MCF 10A (cell line): ENCODE measurements at regions not wholly inside any gene's neighbourhood (a gene's known extent, or its start where the extent isn't known, plus 50 kb on each side); places are given as distances from the start of the nearest gene placed in this dataset.

Experiments
- BruUV-seq: library from RNA; stranded (reverse); fragments of 400-500 nt; replicated peaks from 2 replicates; lab custom pipeline; 2021; lab: Mats Ljungman, UMichigan
- CTCF ChIA-PET: fragments of 300-600 bp; sonication (Branson Sonifier 250); formaldehyde crosslinking; extraction: SDS; loops from one replicate; lab custom pipeline; 2021; ENCODE audit warnings: antibody characterized with exemption, inconsistent platforms; lab: Yijun Ruan, JAX
- POLR2A ChIA-PET: fragments of 300-600, 350-650 bp; sonication (Branson Sonifier 250); formaldehyde crosslinking; extraction: SDS; loops from one replicate; lab custom pipeline; 2020; ENCODE audit warnings: antibody characterized with exemption, inconsistent platforms; lab: Yijun Ruan, JAX
- DNase-seq: peaks from one replicate; pipeline ENCODE4 v3.0.0-alpha.2; 2018; ENCODE audit not compliant: unreplicated experiment
- H3K27ac Mint-ChIP-seq: one replicate; pipeline ENCODE4 v1.8.0; 2022; ENCODE audit warnings: mild to moderate bottlenecking, low read depth, mixed read lengths; ENCODE audit not compliant: unreplicated experiment
- H3K27me3 Mint-ChIP-seq: one replicate; pipeline ENCODE4 v1.8.0; 2022; ENCODE audit warnings: mixed read lengths; ENCODE audit not compliant: insufficient read depth, unreplicated experiment
- H3K36me3 Mint-ChIP-seq: one replicate; pipeline ENCODE4 v1.8.0; 2022; ENCODE audit warnings: mild to moderate bottlenecking, moderate library complexity, mixed read lengths; ENCODE audit not compliant: insufficient read depth, unreplicated experiment
- H3K4me1 Mint-ChIP-seq: one replicate; pipeline ENCODE4 v1.8.0; 2022; ENCODE audit warnings: mixed read lengths; ENCODE audit not compliant: insufficient read depth, unreplicated experiment
- H3K4me3 Mint-ChIP-seq: one replicate; pipeline ENCODE4 v1.8.0; 2022; ENCODE audit warnings: mild to moderate bottlenecking, moderate library complexity, mixed read lengths; ENCODE audit not compliant: unreplicated experiment
- H3K9me3 Mint-ChIP-seq: one replicate; pipeline ENCODE4 v1.8.0; 2022; ENCODE audit warnings: mixed read lengths; ENCODE audit not compliant: unreplicated experiment
- CTCF ChIP-seq: fragments of 200-600 bp; IDR thresholded peaks from one replicate; pipeline ENCODE4 v1.8.0; 2022; ENCODE audit warnings: antibody characterized with exemption, mild to moderate bottlenecking; ENCODE audit not compliant: unreplicated experiment
- intact Hi-C: fragments of 100-400 bp; cut with micrococcal nuclease; formaldehyde crosslinking; loops from 2 replicates; pipeline ENCODE4 v1.14.1; 2022

- Mint-ChIP-seq H3K4me3 (no peak overlapping the region), H3K36me3 (no peaks in the 10 kb centered on the region), H3K4me1 (peaks cover 5% of the 10 kb centered on the region), H3K9me3 (no peaks in the 10 kb centered on the region), H3K27ac (no peak overlapping the region), H3K27me3 (no peaks in the 10 kb centered on the region)
- intact Hi-C loops: no loop called here
- no peak for TF ChIP-seq CTCF
- BruUV-seq: no TSS peak
- no peak for DNase-seq
- POLR2A ChIA-PET: no interaction called here
- CTCF ChIA-PET: no interaction called here
Observed at GRCh38 chr6:14771016-14771415, 474.9 kb upstream of the JARID2 start.

DNA sequence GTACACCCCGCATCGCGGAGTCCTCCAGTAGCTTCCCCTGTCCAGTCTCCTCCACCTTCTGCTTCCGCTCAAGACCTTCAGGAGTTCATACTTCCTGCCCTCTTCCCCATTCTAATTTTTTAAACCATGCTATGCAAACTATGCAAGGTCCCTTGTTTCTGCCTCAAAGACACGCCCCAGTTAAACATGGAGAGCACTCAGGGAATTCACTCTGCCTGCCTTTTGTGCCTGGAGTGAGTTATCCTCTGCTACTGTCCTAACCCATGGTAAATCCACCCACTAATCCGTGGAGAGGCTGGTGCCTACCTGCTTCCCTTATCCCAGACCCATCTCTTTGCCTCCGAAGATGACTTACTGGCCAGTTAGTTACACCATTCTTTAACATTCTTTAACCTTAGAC lies 473.7 kb upstream of the JARID2 start:
- intact Hi-C loops: no loop called here
- CTCF ChIA-PET: no interaction called here
- no TSS peak for BruUV-seq

GRCh38 chr6:14775528-14775927 lies 470.3 kb upstream of the JARID2 start:
- no peaks in the 10 kb centered on the region for H3K9me3 Mint-ChIP-seq
- TF ChIP-seq CTCF: no peak
- no peak overlapping the region for H3K27ac Mint-ChIP-seq
- ChIA-PET POLR2A (interaction anchor here (0.8 to 1.6 kb wide), 2 partner anchors 31 to 72 kb away, joined by 3 to 5 read pairs; no protein-coding TSS in a partner anchor), CTCF (interaction anchor here (0.7 kb wide), 1 partner anchor 16 kb away, joined by 3 read pairs; no protein-coding TSS in a partner anchor)
- peaks cover 5% of the 10 kb centered on the region for H3K4me1 Mint-ChIP-seq
- no peaks in the 10 kb centered on the region for H3K36me3 Mint-ChIP-seq
- intact Hi-C loops: no loop called here
- no TSS peak for BruUV-seq
- no peak overlapping the region for H3K4me3 Mint-ChIP-seq
- H3K27me3 Mint-ChIP-seq: no peaks in the 10 kb centered on the region
- no peak for DNase-seq

More for the DNA sequence above, 473.7 kb upstream of the JARID2 start:
- DNase-seq: no peak
- no peaks in the 10 kb centered on the region for H3K27me3 Mint-ChIP-seq
- H3K27ac Mint-ChIP-seq: no peak overlapping the region
- POLR2A ChIA-PET: no interaction called here
- no peaks in the 10 kb centered on the region for H3K36me3 Mint-ChIP-seq
- no peak overlapping the region for H3K4me3 Mint-ChIP-seq
- no peak for TF ChIP-seq CTCF
- peaks cover 5% of the 10 kb centered on the region for H3K4me1 Mint-ChIP-seq
- no peaks in the 10 kb centered on the region for H3K9me3 Mint-ChIP-seq

DNA sequence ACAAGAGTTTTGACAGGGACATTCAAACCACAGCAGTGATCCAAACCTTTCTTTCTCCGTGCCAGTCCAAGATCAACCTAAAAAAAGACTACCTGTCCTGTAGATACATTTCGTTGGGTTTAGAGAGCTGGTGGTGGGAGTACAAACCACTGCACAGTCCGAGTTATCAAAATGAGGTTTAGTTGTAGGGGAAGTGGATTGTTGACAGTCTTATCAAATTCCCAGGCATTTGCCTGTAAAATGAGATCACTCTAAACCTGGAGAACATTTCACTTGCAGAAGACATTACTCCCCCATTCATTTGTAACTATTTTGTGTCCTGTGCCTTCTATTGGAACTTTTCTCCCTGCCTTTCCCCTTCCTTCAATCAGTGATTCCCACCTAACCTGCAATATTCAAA lies 469.6 kb upstream of the JARID2 start:
- BruUV-seq: no TSS peak
- intact Hi-C loops: no loop called here
- no peak for DNase-seq
- no peak overlapping the region for H3K27ac Mint-ChIP-seq
- no peaks in the 10 kb centered on the region for H3K9me3 Mint-ChIP-seq
- no peaks in the 10 kb centered on the region for H3K27me3 Mint-ChIP-seq
- CTCF ChIA-PET: interaction anchor here (0.7 kb wide), 1 partner anchor 15 kb away, joined by 3 read pairs; no protein-coding TSS in a partner anchor
- H3K36me3 Mint-ChIP-seq: no peaks in the 10 kb centered on the region
- peaks cover 5% of the 10 kb centered on the region for H3K4me1 Mint-ChIP-seq
- POLR2A ChIA-PET: interaction anchor here (0.8 kb wide), 1 partner anchor 71 kb away, joined by 3 read pairs; no protein-coding TSS in a partner anchor
- H3K4me3 Mint-ChIP-seq: no peak overlapping the region
- no peak for TF ChIP-seq CTCF
